Gastrocnemius medialis (tissue), 4 donors: ENCODE measurements at regions not wholly inside any gene's neighbourhood (a gene's known extent, or its start where the extent isn't known, plus 50 kb on each side); places are given as distances from the start of the nearest gene placed in this dataset.

Experiments used
- POLR2A ChIP-seq, 2 donors: fragments of 450-650 bp; IDR thresholded peaks; one replicate each; pipeline ENCODE4 v1.6.1; 2017; ENCODE audit warnings: antibody characterized with exemption in 2 of 2, mild to moderate bottlenecking in 2 of 2, moderate library complexity in 2 of 2
- TF ChIP-seq, protein P1 (sequence below), 5 experiments: fragments of 450-650 bp in 3 of 5; fragments of 200-600 bp in 2 of 5; sonication (generic) in 2 of 5; IDR thresholded peaks in 4 of 5; conservative IDR thresholded peaks in 1 of 5; 1 replicate in 4 of 5; 2 replicates in 1 of 5; pipeline ENCODE4 v1.5.1; 2016 to 2019; ENCODE audit warnings: antibody characterized with exemption in 5 of 5, mild to moderate bottlenecking in 3 of 5, moderate library complexity in 3 of 5

GRCh38 chr6:168736039-168736438, 295.1 kb downstream of the SMOC2 start:
- TF ChIP-seq POLR2A (IDR thresholded peaks at IDR 0.05): no peak
- TF ChIP-seq, protein P1, sequence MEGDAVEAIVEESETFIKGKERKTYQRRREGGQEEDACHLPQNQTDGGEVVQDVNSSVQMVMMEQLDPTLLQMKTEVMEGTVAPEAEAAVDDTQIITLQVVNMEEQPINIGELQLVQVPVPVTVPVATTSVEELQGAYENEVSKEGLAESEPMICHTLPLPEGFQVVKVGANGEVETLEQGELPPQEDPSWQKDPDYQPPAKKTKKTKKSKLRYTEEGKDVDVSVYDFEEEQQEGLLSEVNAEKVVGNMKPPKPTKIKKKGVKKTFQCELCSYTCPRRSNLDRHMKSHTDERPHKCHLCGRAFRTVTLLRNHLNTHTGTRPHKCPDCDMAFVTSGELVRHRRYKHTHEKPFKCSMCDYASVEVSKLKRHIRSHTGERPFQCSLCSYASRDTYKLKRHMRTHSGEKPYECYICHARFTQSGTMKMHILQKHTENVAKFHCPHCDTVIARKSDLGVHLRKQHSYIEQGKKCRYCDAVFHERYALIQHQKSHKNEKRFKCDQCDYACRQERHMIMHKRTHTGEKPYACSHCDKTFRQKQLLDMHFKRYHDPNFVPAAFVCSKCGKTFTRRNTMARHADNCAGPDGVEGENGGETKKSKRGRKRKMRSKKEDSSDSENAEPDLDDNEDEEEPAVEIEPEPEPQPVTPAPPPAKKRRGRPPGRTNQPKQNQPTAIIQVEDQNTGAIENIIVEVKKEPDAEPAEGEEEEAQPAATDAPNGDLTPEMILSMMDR (IDR thresholded peaks at IDR 0.05 in 4 of 5, conservative IDR thresholded peaks at IDR 0.05 in 1 of 5): no peak
